ENCODE measurements at regions not wholly inside any gene's neighbourhood (a gene's known extent, or its start where the extent isn't known, plus 50 kb on each side); places are given as distances from the start of the nearest gene placed in this dataset.

DNA sequence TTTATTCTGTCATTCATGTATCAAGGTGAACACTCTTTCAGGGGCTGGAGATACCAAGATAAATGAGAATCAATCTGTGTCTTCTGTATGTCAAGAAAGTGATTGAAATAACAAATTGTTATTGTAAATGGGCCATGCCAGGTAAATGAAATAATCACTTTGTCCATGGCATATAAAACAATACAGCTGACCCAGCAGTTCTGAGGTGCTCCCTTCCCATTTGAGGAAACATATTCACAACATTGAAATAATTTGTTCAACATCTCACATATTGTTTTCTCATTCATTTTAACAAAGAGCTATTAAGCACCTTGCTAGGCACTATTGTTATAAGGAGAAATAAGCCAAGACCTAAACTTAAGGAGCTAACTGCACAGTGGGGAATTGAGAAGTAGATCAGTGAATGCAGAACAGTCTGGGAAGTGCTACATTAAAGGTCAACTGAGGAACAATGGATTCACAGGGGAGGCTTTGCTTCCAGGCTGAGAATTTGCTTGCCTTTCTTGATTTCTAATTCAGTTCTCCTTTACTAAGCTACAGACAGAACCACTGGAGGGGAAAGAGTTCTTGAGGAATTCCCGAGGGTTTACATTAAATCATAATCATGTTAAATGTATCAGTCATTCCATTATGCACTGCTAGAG, 806.3 kb upstream of the ARPP21 start:
- TF ChIP-seq CTCF (IDR thresholded peaks at IDR 0.05) (no peak), POLR2AphosphoS5 (IDR thresholded peaks at IDR 0.05; ENCODE audit: low read depth, low read length) (no peak)
